IMR-90 (cell line): ENCODE measurements at regions not wholly inside any gene's neighbourhood (a gene's known extent, or its start where the extent isn't known, plus 50 kb on each side); places are given as distances from the start of the nearest gene placed in this dataset.

Experiments
- ATAC-seq: fragments of 200-7000 bp; cut with Tn5 transposase; 2 replicates; pipeline ENCODE4 v1.9.1; 2020; ENCODE audit warnings: low read depth, mild to moderate bottlenecking, moderate library complexity
- BruUV-seq: library from RNA; stranded (reverse); fragments of 400-500 nt; replicated peaks from 2 replicates; lab custom pipeline; 2021; lab: Mats Ljungman, UMichigan
- CTCF ChIA-PET: fragments of 300-600 bp; formaldehyde crosslinking; extraction: SDS; loops from one replicate; lab custom pipeline; 2021; ENCODE audit warnings: antibody characterized with exemption; lab: Yijun Ruan, JAX
- POLR2A ChIA-PET: fragments of 300-600 bp; sonication (Branson Sonifier 250); formaldehyde crosslinking; loops from one replicate; lab custom pipeline; 2022; ENCODE audit warnings: antibody characterized with exemption; ENCODE audit not compliant: unreplicated experiment; lab: Charles Lee
- DNase-seq: peaks from one replicate; pipeline ENCODE4 v3.0.0; 2013
- H2AFZ ChIP-seq: replicated peaks from 2 replicates; pipeline ENCODE3; 2013; ENCODE audit warnings: low read length, mild to moderate bottlenecking; ENCODE audit not compliant: poor library complexity
- H2AK5ac ChIP-seq: 2 replicates; pipeline ENCODE4 v1.6.1; 2013; ENCODE audit warnings: low read depth, low read length, inconsistent platforms
- H2AK9ac ChIP-seq: replicated peaks from 2 replicates; pipeline ENCODE3; 2013; ENCODE audit warnings: mild to moderate bottlenecking, low read depth, low read length, moderate library complexity; ENCODE audit not compliant: poor library complexity
- H2BK120ac ChIP-seq: 2 replicates; pipeline ENCODE4 v1.6.1; 2013; ENCODE audit warnings: low read depth, low read length, inconsistent platforms
- H2BK15ac ChIP-seq: 3 replicates; pipeline ENCODE4 v1.6.1; 2013; ENCODE audit warnings: low read depth, low read length, inconsistent platforms
- H2BK20ac ChIP-seq: 2 replicates; pipeline ENCODE4 v1.6.1; 2013; ENCODE audit warnings: low read depth, mild to moderate bottlenecking, inconsistent platforms, low read length, moderate library complexity
- H2BK5ac ChIP-seq: 2 replicates; pipeline ENCODE4 v1.6.1; 2013; ENCODE audit warnings: mild to moderate bottlenecking, low read depth, low read length, inconsistent platforms; ENCODE audit not compliant: poor library complexity, severe bottlenecking
- H3K14ac ChIP-seq: replicated peaks from 2 replicates; pipeline ENCODE4 v1.6.1; 2013; ENCODE audit warnings: low read depth, low read length, inconsistent platforms
- H3K18ac ChIP-seq: 2 replicates; pipeline ENCODE4 v1.6.1; 2013; ENCODE audit warnings: low read depth, low read length, control low read depth
- H3K23ac ChIP-seq: 2 replicates; pipeline ENCODE4 v1.6.1; 2013; ENCODE audit warnings: low read depth, low read length, inconsistent platforms
- H3K27ac ChIP-seq: 2 replicates; pipeline ENCODE4 v1.5.1; 2013; ENCODE audit warnings: mild to moderate bottlenecking, control low read depth, low read length; ENCODE audit not compliant: insufficient read depth
- H3K27me3 ChIP-seq: 2 replicates; pipeline ENCODE4 v1.6.1; 2013; ENCODE audit warnings: low read length; ENCODE audit not compliant: control insufficient read depth, insufficient read depth
- H3K36me3 ChIP-seq: 2 replicates; pipeline ENCODE4 v1.6.1; 2013; ENCODE audit warnings: low read length, mixed read lengths; ENCODE audit not compliant: control insufficient read depth, insufficient read depth
- H3K4ac ChIP-seq: 2 replicates; pipeline ENCODE4 v1.6.1; 2013; ENCODE audit warnings: low read depth, low read length, inconsistent platforms
- H3K4me1 ChIP-seq: 2 replicates; pipeline ENCODE4 v1.6.1; 2013; ENCODE audit warnings: low read length, mixed read lengths; ENCODE audit not compliant: control insufficient read depth, insufficient read depth
- H3K4me2 ChIP-seq: 2 replicates; pipeline ENCODE4 v1.6.1; 2013; ENCODE audit warnings: low read depth, mild to moderate bottlenecking, control low read depth, low read length, moderate library complexity
- H3K4me3 ChIP-seq: 2 replicates; pipeline ENCODE4 v1.5.1; 2013; ENCODE audit warnings: low read depth, mild to moderate bottlenecking, control low read depth, low read length, moderate library complexity; ENCODE audit not compliant: insufficient read depth
- H3K56ac ChIP-seq: 2 replicates; pipeline ENCODE4 v1.6.1; 2013; ENCODE audit warnings: low read length, inconsistent platforms; ENCODE audit not compliant: insufficient read depth; ENCODE audit errors: extremely low read depth
- H3K79me1 ChIP-seq, 2 experiments: 2 replicates each; pipeline ENCODE4 v1.6.1; 2013; ENCODE audit warnings: low read length in 2 of 2, inconsistent platforms in 1 of 2, low read depth in 1 of 2
- H3K9ac ChIP-seq: 2 replicates; pipeline ENCODE4 v1.6.1; 2013; ENCODE audit warnings: low read depth, low read length, control low read depth
- H3K9me1 ChIP-seq: 2 replicates; pipeline ENCODE4 v1.6.1; 2013; ENCODE audit warnings: low read length, inconsistent platforms; ENCODE audit not compliant: insufficient read depth
- H3K9me3 ChIP-seq: 2 replicates; pipeline ENCODE4 v1.6.1; 2013; ENCODE audit warnings: low read length; ENCODE audit not compliant: control insufficient read depth, insufficient read depth
- H4K20me1 ChIP-seq: 2 replicates; pipeline ENCODE4 v1.6.1; 2013; ENCODE audit warnings: low read length, inconsistent platforms; ENCODE audit not compliant: insufficient read depth
- H4K5ac ChIP-seq: 2 replicates; pipeline ENCODE4 v1.6.1; 2013; ENCODE audit warnings: mild to moderate bottlenecking, low read depth, low read length, control low read depth
- H4K8ac ChIP-seq, 2 experiments: 2 replicates each; pipeline ENCODE4 v1.6.1; 2013; ENCODE audit warnings: low read depth in 2 of 2, low read length in 2 of 2, control low read depth in 1 of 2, inconsistent platforms in 1 of 2
- H4K91ac ChIP-seq: 2 replicates; pipeline ENCODE4 v1.6.1; 2013; ENCODE audit warnings: low read depth, low read length, inconsistent platforms; ENCODE audit not compliant: insufficient read depth
- BHLHE40 ChIP-seq: fragments of 150-350 bp; IDR thresholded peaks from 2 replicates; pipeline ENCODE4 v1.6.1; 2016; ENCODE audit warnings: mild to moderate bottlenecking, low read depth, low read length
- CHD1 ChIP-seq: IDR thresholded peaks from 2 replicates; pipeline ENCODE4 v1.6.1; 2012; ENCODE audit warnings: low read depth, low read length, improper control_type of control experiment
- CTCF ChIP-seq: conservative IDR thresholded peaks from 2 replicates; pipeline ENCODE4 v1.5.1; 2012; ENCODE audit warnings: mild to moderate bottlenecking, low read depth, low read length, improper control_type of control experiment
- FOS ChIP-seq: fragments of 150-350 bp; IDR thresholded peaks from 2 replicates; pipeline ENCODE4 v1.6.1; 2016; ENCODE audit warnings: low read depth, low read length
- MXI1 ChIP-seq: IDR thresholded peaks from 2 replicates; pipeline ENCODE4 v1.6.1; 2012; ENCODE audit warnings: low read depth, mild to moderate bottlenecking, low read length, moderate library complexity, borderline replicate concordance
- NFE2L2 ChIP-seq: fragments of 150-350 bp; IDR thresholded peaks from 2 replicates; pipeline ENCODE4 v1.6.1; 2016; ENCODE audit warnings: low read depth, mild to moderate bottlenecking, low read length
- POLR2A ChIP-seq: IDR thresholded peaks from 2 replicates; pipeline ENCODE4 v1.6.1; 2012; ENCODE audit warnings: mild to moderate bottlenecking, low read depth, low read length
- RFX5 ChIP-seq: IDR thresholded peaks from 2 replicates; pipeline ENCODE4 v1.8.0; 2012; ENCODE audit warnings: low read depth, mild to moderate bottlenecking, low read length, moderate library complexity
- WGBS, 2 experiments: methylation state at CpG; one replicate each; pipeline versions ENCODE4 v1.1.5 to v1.1.7; 2013; ENCODE audit warnings: missing lambda C conversion rate in 2 of 2; ENCODE audit not compliant: insufficient read length in 1 of 2; ENCODE audit errors: extremely low coverage in 2 of 2; 5-methylcytosine and 5-hydroxymethylcytosine counted together
- dilution Hi-C: fragments of 300-500 bp; cut with HindIII; formaldehyde crosslinking; loops from one replicate; pipeline ENCODE4 v1.14.3; 2018; ENCODE audit warnings: low sequenced_read_pairs; ENCODE audit not compliant: unreplicated experiment
- in situ Hi-C: fragments of 300-500 bp; cut with MboI; formaldehyde crosslinking; loops from 3 replicates; pipeline ENCODE4 v1.14.3; 2019; ENCODE audit warnings: low sequenced_read_pairs, inconsistent platforms, mixed read lengths
- intact Hi-C: fragments of 100-400 bp; cut with micrococcal nuclease; formaldehyde crosslinking; loops from 2 replicates; pipeline ENCODE4 v1.10.0; 2022
- TF ChIP-seq, protein P1 (sequence below): fragments of 150-350 bp; IDR thresholded peaks from 2 replicates; pipeline ENCODE4 v1.6.1; 2016; ENCODE audit warnings: low read depth, mild to moderate bottlenecking, low read length, moderate library complexity, borderline replicate concordance
- TF ChIP-seq, protein P2 (sequence below): fragments of 150-350 bp; IDR thresholded peaks from 2 replicates; pipeline ENCODE4 v1.6.1; 2017; ENCODE audit warnings: mild to moderate bottlenecking, antibody characterized with exemption, low read length, low read depth

DNA sequence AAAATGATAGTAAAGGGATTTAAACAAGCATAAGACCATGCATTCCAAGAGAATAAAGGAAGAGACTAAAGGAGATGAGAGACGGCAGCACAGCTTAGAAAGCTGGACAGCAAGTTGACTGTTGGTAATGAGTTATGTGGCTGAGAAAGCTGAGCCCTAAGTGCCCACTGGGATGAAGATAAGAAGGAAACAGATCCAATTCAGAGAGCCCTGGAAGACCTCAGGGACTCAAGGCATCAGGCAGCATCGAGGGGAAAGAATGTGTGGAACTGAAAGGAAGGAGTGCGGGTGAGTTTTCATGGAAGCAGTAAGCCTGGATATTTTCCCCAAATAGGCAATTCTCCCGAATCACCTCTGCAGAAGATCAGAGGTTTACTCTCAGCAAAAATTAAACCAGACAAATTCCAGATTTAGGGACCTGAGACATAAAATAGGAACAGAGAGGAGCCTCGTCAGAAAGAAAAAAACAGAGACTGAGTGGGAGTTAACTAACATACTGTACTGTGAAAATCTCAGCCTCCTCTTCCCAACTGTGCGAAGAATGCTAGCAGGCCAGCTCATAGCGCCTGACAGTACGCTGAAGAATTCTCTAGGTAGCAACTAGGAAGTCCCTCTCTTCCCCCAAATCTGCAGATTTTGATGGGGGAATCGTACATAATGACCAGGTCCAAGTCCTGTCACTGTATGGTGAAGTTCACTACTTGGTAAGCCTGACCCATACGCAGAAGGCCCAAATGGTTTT is 187.7 kb upstream of the TAPT1 start:
- dilution Hi-C loops (no loop called here), intact Hi-C loops (no loop called here), in situ Hi-C loops (no loop called here)
- Histone ChIP-seq H4K91ac (no peak overlapping the region), H3K27ac (no peak overlapping the region), H2AK5ac (no peak overlapping the region), H2BK15ac (no peak overlapping the region), H3K4me2 (no peak overlapping the region), H2AFZ (no peak overlapping the region), H3K4me3 (no peak overlapping the region), H2BK120ac (no peak overlapping the region), H4K8ac (no peak overlapping the region), H3K36me3 (no peaks in the 10 kb centered on the region), H3K4ac (no peak overlapping the region), H2BK20ac (no peak overlapping the region), H3K9me1 (no peaks in the 10 kb centered on the region), H2BK5ac (no peak overlapping the region), H3K23ac (no peak overlapping the region), H3K14ac (no peak overlapping the region), H3K27me3 (peaks cover 7% of the 10 kb centered on the region), H4K20me1 (no peaks in the 10 kb centered on the region), H3K9ac (no peak overlapping the region), H3K4me1 (no peaks in the 10 kb centered on the region), H4K5ac (no peak overlapping the region), H3K9me3 (no peaks in the 10 kb centered on the region), H3K79me1 (no peaks in the 10 kb centered on the region), H3K18ac (no peak overlapping the region), H2AK9ac (no peak overlapping the region), H3K56ac (no peak overlapping the region)
- ChIA-PET CTCF (no interaction called here), POLR2A (no interaction called here)
- ATAC-seq (no peak), DNase-seq (no peak)
- BruUV-seq, result no TSS peak
- TF ChIP-seq CHD1, result no peak
- no peak for TF ChIP-seq POLR2A
- no peak for TF ChIP-seq NFE2L2
- no peak for TF ChIP-seq FOS
- no peak for TF ChIP-seq BHLHE40
- TF ChIP-seq CTCF, result no peak
- no peak for TF ChIP-seq MXI1
- TF ChIP-seq, protein P1, sequence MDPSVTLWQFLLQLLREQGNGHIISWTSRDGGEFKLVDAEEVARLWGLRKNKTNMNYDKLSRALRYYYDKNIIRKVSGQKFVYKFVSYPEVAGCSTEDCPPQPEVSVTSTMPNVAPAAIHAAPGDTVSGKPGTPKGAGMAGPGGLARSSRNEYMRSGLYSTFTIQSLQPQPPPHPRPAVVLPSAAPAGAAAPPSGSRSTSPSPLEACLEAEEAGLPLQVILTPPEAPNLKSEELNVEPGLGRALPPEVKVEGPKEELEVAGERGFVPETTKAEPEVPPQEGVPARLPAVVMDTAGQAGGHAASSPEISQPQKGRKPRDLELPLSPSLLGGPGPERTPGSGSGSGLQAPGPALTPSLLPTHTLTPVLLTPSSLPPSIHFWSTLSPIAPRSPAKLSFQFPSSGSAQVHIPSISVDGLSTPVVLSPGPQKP, result no peak
- no peak for TF ChIP-seq RFX5
- TF ChIP-seq, protein P2, sequence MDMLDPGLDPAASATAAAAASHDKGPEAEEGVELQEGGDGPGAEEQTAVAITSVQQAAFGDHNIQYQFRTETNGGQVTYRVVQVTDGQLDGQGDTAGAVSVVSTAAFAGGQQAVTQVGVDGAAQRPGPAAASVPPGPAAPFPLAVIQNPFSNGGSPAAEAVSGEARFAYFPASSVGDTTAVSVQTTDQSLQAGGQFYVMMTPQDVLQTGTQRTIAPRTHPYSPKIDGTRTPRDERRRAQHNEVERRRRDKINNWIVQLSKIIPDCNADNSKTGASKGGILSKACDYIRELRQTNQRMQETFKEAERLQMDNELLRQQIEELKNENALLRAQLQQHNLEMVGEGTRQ, result no peak
- no CpG with 5 or more reads among the region's 10 CpGs for WGBS, 2 experiments
